Bone marrow (tissue), 2 donors: ENCODE measurements at regions not wholly inside any gene's neighbourhood (a gene's known extent, or its start where the extent isn't known, plus 50 kb on each side); places are given as distances from the start of the nearest gene placed in this dataset.
"Not testable (repeated sequence)": the region's sequence is repeated elsewhere in the genome, so short reads cannot be mapped to it uniquely, and the experiment has no call there.

Experiments
- DNase-seq, 2 donors: peaks; one replicate each; lab custom pipeline; 2025; lab: John Stamatoyannopoulos, UW

DNA sequence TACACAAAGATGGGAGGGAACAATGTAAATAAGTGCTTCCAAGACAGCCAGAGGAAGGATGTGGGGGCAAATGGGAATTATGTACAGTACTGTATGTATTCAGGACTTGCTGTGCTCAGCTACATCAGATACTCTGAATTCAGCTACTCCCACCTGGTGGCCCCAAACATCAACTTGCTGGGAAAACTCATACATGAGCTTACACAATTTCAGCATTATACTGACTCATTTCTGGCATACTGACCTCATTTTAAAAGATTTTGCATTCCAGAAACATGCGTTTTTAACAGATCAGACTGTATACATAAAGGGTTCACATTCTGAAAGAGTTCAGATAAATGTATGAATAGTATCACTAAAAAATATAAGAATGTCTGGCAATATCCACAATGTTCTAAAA lies 59.7 kb downstream of the GPX5 start:
- DNase-seq: no peak

GRCh38 chr6:28586324-28586723 lies 60.6 kb downstream of the GPX5 start:
- no peak for DNase-seq

GRCh38 chr6:28586962-28587745 lies 61.5 kb downstream of the GPX5 start:
- no peak for DNase-seq

DNA sequence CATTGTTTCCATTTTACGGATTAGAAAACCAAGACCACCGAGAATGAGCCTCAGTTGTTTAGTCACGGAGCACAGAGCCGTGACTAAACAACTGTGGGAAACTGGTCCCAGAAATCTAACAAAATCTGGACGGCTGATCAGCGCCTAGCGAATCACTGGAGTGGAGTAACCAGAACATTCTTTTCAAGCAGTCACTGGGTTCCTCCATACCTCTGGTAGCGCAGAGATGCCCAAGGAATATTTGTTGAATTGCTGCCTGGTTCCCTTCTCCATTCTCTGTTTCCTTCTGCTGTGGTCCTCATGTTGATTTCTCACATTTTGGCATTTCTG lies 62.0 kb downstream of the GPX5 start:
- no peak for DNase-seq

DNA sequence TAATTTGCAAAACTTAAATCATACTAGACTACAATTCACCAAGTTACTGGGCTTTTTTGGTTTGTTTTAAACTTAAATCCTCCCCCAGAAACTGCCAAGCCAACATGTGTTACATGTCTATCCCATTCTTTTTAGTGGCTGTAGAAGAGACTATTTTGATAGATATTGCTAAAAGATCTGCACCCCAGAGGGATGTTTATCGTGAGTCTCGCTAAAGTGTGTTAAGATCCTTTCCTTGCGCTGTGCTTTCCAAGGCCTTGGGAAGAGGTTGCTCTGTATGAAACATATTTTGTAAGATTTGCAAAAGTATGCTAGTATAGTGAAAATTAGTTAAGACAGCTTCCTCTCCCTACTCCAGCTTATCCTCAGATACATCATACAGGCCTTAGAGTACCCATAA lies 63.0 kb downstream of the GPX5 start:
- no peak for DNase-seq

- DNase-seq: no peak
Measured at GRCh38 chr6:28589234-28589956, 63.7 kb downstream of the GPX5 start.

DNA sequence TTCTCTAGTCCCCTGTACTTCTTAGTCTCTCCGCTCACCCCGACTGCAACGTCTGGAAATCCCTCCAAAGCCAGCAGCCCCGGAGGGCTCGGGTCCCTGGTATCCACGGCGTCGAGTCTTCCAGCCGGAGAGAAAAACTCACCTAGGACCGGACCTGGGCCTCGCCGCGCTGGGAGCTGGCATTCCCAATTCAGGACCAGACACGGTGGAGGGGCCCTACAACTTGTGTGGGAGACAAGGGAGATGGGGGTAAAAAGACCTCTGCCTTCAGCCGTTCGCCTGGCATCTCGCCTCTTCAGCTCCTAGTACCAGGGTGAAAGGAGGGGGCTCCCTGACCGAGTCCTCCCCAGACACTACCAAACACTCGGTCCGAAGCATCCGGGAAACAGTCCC lies 64.3 kb downstream of the GPX5 start:
- no peak for DNase-seq

DNA sequence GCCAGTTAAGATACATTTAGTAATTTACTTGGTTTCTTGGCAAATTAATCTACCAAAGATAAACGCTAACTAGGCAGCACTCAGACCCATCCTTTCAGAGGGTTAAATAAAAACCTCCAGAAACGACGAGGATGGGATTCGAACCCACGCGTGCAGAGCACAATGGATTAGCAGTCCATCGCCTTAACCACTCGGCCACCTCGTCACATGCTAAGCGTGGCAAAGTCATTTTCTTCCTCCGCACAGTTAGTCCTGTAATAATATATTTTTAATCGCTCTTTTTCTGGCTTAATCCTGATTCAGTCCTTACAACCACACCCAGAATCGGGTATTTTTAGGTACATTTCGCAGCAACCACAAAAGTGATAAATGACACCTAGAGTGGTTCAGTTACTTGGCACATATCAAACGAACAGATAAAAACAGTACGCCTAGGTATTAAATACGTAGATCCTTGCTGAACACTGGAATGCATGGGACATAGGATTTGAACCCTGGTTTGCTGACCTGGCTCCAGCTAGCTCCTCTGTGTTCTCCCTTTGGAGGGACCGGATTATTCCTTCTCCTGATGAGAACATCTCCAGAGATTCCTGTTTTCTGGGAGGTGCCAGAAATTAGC lies 71.6 kb downstream of the GPX5 start:
- DNase-seq: no peak

- DNase-seq: no peak
Measured at GRCh38 chr6:28597924-28598722, 72.4 kb downstream of the GPX5 start.

GRCh38 chr6:28598757-28599686 lies 73.3 kb downstream of the GPX5 start:
- no peak for DNase-seq

- DNase-seq: no peak
Measured at GRCh38 chr6:28600245-28600644, 74.6 kb downstream of the GPX5 start.

- no peak for DNase-seq
Measured at GRCh38 chr6:28603891-28604290, 78.2 kb downstream of the GPX5 start.

GRCh38 chr6:28606424-28607391 lies 81.0 kb downstream of the GPX5 start:
- no peak for DNase-seq

DNA sequence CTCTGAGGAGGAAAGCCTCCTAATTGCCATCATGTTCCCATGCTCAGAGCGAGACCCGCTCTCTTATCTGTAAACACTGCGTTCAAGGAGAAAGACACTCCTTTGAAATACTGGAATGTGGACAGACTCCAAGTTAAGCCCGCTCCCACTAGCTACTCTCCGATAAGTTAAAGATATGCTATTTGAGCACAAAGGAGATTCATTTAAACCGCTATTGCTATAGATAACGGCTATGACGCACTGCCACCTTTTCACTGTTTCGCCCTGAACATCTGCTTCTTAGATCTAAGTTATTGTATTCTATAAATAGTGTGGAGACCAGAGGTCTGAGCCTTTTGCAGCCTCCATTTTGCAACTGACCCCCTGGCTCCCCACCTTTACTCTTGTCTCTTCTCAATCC lies 82.3 kb downstream of the GPX5 start:
- no peak for DNase-seq

- DNase-seq: no peak
Measured at GRCh38 chr6:28609672-28610071, 84.0 kb downstream of the GPX5 start.

GRCh38 chr6:28615616-28615954 lies 89.9 kb downstream of the GPX5 start:
- no peak for DNase-seq

DNA sequence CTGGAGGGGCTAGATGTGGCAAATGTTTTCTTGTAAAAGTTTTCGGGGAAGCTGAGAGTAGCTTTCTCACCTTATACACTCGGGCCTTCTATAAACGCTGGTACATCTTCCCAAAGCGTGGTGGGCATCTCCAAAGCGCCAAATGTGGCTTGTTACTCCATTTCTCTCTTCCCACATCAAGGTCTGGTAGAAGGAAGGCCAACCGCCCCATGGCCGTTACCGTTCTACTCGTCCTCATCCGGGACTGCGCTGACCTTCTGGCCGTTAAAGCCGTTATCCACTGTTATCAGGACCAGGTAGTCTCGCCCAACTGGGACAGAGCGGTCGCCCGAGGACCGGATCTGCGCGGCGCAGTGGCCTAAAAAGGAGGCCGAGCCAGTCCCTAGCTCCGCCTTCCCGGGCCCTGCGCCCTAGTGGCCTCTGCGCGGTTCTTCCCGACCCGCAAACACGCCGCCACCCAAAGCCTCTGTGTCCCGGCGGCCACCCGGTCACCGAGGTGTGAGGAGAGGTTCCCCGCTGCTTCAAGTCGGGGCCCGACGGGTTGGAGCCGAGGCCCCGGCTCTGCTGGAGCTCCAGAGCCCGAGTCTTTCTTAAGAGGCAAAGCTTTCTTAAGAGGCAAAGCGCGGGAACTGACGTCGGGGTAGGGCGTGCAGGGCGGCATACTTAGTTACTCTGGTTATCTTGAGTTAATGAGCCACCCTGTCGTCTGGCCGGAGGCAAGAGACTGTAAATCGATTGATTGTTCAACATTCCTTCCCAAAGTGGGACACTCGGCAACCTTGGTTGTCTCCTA lies 90.5 kb downstream of the GPX5 start:
- no peak for DNase-seq

- DNase-seq: no peak
Measured at GRCh38 chr6:28618898-28619555, 93.3 kb downstream of the GPX5 start.

DNA sequence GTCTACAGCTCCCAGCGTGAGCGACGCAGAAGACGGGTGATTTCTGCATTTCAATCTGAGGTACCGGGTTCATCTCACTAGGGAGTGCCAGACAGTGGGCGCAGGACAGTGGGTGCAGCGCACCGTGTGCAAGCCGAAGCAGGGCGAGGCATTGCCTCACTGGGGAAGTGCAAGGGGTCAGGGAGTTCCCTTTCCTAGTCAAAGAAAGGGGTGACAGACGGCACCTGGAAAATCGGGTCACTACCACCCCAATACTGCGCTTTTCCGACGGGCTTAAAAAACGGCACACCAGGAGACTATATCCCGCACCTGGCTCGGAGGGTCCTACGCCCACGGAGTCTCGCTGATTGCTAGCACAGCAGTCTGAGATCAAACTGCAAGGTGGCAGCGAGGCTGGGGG lies 95.6 kb downstream of the GPX5 start:
- not testable (repeated sequence) for DNase-seq
